B cell (primary cell): ENCODE measurements at regions not wholly inside any gene's neighbourhood (a gene's known extent, or its start where the extent isn't known, plus 50 kb on each side); places are given as distances from the start of the nearest gene placed in this dataset.

Source experiments
- ATAC-seq: fragments of 200-7000 bp; cut with Tn5 transposase; one replicate; pipeline ENCODE4 v1.10.0; 2021; ENCODE audit warnings: low read depth, mild to moderate bottlenecking, moderate number of reproducible peaks, moderate library complexity
- CTCF ChIA-PET: fragments of 350-600 bp; sonication (Branson Sonifier 250); formaldehyde crosslinking; loops from one replicate; lab custom pipeline; 2021; ENCODE audit warnings: antibody characterized with exemption, inconsistent platforms; lab: Charles Lee
- POLR2A ChIA-PET: fragments of 350-600 bp; sonication (Branson Sonifier 250); formaldehyde crosslinking; loops from one replicate; lab custom pipeline; 2021; ENCODE audit warnings: antibody characterized with exemption; lab: Charles Lee
- DNase-seq: peaks from one replicate; pipeline ENCODE4 v3.0.0; 2013
- H2AFZ ChIP-seq: 2 replicates; pipeline ENCODE4 v1.6.1; 2012; ENCODE audit warnings: mild to moderate bottlenecking, low read depth, low read length; ENCODE audit not compliant: insufficient read depth, poor library complexity, severe bottlenecking
- H3K27ac ChIP-seq, 2 donors: 1 replicate in 1 of 2; 2 replicates in 1 of 2; pipeline ENCODE4 v1.5.1; 2012 to 2013; ENCODE audit warnings: low read length in 2 of 2, mild to moderate bottlenecking in 2 of 2, moderate library complexity in 1 of 2
- H3K27me3 ChIP-seq, 4 experiments: fragments of 200-600 bp in 1 of 4; sonication (generic) in 1 of 4; replicated peaks in 1 of 4; 1 replicate in 2 of 4; 2 replicates in 2 of 4; pipeline versions ENCODE4 v1.6.1 to v1.7.0; 2013 to 2016; ENCODE audit warnings: low read length in 3 of 4, mild to moderate bottlenecking in 2 of 4, mixed read lengths in 1 of 4, moderate library complexity in 1 of 4; ENCODE audit not compliant: insufficient read depth in 4 of 4, control insufficient read depth in 3 of 4; ENCODE audit errors: control extremely low read depth in 1 of 4
- H3K36me3 ChIP-seq, 2 experiments: replicated peaks in 1 of 2; 1 replicate in 1 of 2; 2 replicates in 1 of 2; pipeline versions ENCODE4 v1.6.1 to v1.7.1; 2013; ENCODE audit warnings: low read length in 1 of 2; ENCODE audit not compliant: insufficient read depth in 2 of 2, control insufficient read depth in 1 of 2; ENCODE audit errors: control extremely low read depth in 1 of 2, extremely low read depth in 1 of 2
- H3K4me1 ChIP-seq, 2 donors: fragments of 200-600 bp in 1 of 2; sonication (generic) in 1 of 2; 1 replicate in 1 of 2; 2 replicates in 1 of 2; pipeline versions ENCODE4 v1.5.1 to v1.6.1; 2013 to 2017; ENCODE audit warnings: low read length in 2 of 2; ENCODE audit not compliant: control insufficient read depth in 2 of 2, insufficient read depth in 2 of 2
- H3K4me2 ChIP-seq: replicated peaks from 2 replicates; pipeline ENCODE3; 2012; ENCODE audit warnings: mild to moderate bottlenecking, low read depth, low read length; ENCODE audit not compliant: poor library complexity, severe bottlenecking
- H3K4me3 ChIP-seq, 5 experiments: fragments of 200-600 bp in 1 of 5; sonication (generic) in 1 of 5; 1 replicate in 3 of 5; 2 replicates in 2 of 5; pipeline versions ENCODE4 v1.5.1 to v1.7.0; 2011 to 2016; ENCODE audit warnings: low read length in 4 of 5, mild to moderate bottlenecking in 4 of 5, low read depth in 2 of 5, control low read depth in 1 of 5, moderate library complexity in 1 of 5; ENCODE audit not compliant: insufficient read depth in 1 of 5; ENCODE audit errors: control extremely low read depth in 1 of 5, extremely low read depth in 1 of 5
- H3K79me2 ChIP-seq: fragments of 200-600 bp; sonication (generic); one replicate; pipeline ENCODE4 v1.6.0; 2016; ENCODE audit warnings: low read length; ENCODE audit not compliant: control insufficient read depth, insufficient read depth
- H3K9ac ChIP-seq: fragments of 200-600 bp; sonication (generic); 2 replicates; pipeline ENCODE4 v1.6.1; 2017; ENCODE audit warnings: mild to moderate bottlenecking, low read length, moderate library complexity
- H3K9me3 ChIP-seq, 3 donors: one replicate each; pipeline versions ENCODE4 v1.6.1 to v1.7.1; 2013; ENCODE audit warnings: low read length in 2 of 3; ENCODE audit not compliant: control insufficient read depth in 2 of 3, insufficient read depth in 1 of 3; ENCODE audit errors: control extremely low read depth in 1 of 3
- H4K20me1 ChIP-seq: 2 replicates; pipeline ENCODE4 v1.6.0; 2012; ENCODE audit warnings: mild to moderate bottlenecking, low read length; ENCODE audit not compliant: insufficient read depth, control insufficient read depth, poor library complexity, severe bottlenecking
- H3K27ac Mint-ChIP-seq: one replicate; pipeline ENCODE4 v1.8.0; 2021; ENCODE audit warnings: mixed read lengths
- H3K27me3 Mint-ChIP-seq: one replicate; pipeline ENCODE4 v1.8.0; 2021; ENCODE audit warnings: mixed read lengths
- H3K4me1 Mint-ChIP-seq: one replicate; pipeline ENCODE4 v1.8.0; 2021; ENCODE audit warnings: mixed read lengths
- H3K4me3 Mint-ChIP-seq: one replicate; pipeline ENCODE4 v1.8.0; 2021; ENCODE audit warnings: mixed read lengths
- H3K9me3 Mint-ChIP-seq: one replicate; pipeline ENCODE4 v1.8.0; 2022; ENCODE audit warnings: mixed read lengths; ENCODE audit not compliant: insufficient read depth
- CTCF ChIP-seq: fragments of 200-600 bp; IDR thresholded peaks from one replicate; pipeline ENCODE4 v1.8.0; 2022; ENCODE audit warnings: antibody characterized with exemption, mild to moderate bottlenecking
- EZH2 ChIP-seq: IDR thresholded peaks from 2 replicates; pipeline ENCODE4 v1.6.1; 2012; ENCODE audit warnings: borderline replicate concordance, low read depth, mild to moderate bottlenecking, moderate library complexity, low read length; ENCODE audit not compliant: insufficient read depth, poor library complexity, severe bottlenecking
- WGBS: methylation state at CpG from one replicate; pipeline ENCODE4 v1.1.5; 2013; ENCODE audit warnings: missing lambda C conversion rate; ENCODE audit not compliant: insufficient coverage; 5-methylcytosine and 5-hydroxymethylcytosine counted together
- intact Hi-C: fragments of 100-400 bp; cut with micrococcal nuclease; formaldehyde crosslinking; loops from one replicate; pipeline ENCODE4 v1.10.0; 2022

GRCh38 chr13:99894105-99894839 lies 77.3 kb downstream of the ZIC5 start:
- peaks cover 0 to 2% (median 0%) of the 10 kb centered on the region in 3 donors for H3K9me3 ChIP-seq
- peaks cover 13 to 17% of the 10 kb centered on the region in 2 donors for H3K4me1 ChIP-seq
- H3K36me3 ChIP-seq = no peaks in the 10 kb centered on the region
- H3K27ac Mint-ChIP-seq = no peak overlapping the region
- POLR2A ChIA-PET = no interaction called here
- no peak overlapping the region for H3K27ac ChIP-seq
- peak overlapping the region in 3 of 5 experiments; percentile 14 to 62 (median 52) for H3K4me3 ChIP-seq
- DNase-seq (no peak), ATAC-seq (no peak)
- CTCF ChIA-PET = interaction anchor here (0.7 kb wide), 1 partner anchor 101 kb away, joined by 5 read pairs; no protein-coding TSS in a partner anchor
- no peak for TF ChIP-seq CTCF
- H3K9ac ChIP-seq = peak overlapping the region; percentile 61
- H3K27me3 ChIP-seq = peaks cover 0 to 53% (median 26%) of the 10 kb centered on the region in 4 experiments
- no peaks in the 10 kb centered on the region for H3K9me3 Mint-ChIP-seq
- no peaks in the 10 kb centered on the region for H4K20me1 ChIP-seq
- intact Hi-C loops = no loop called here
- no peak overlapping the region for H2AFZ ChIP-seq
- H3K4me3 Mint-ChIP-seq = peak overlapping the region; percentile 81
- H3K4me1 Mint-ChIP-seq = peaks cover 22% of the 10 kb centered on the region
- peak overlapping the region; percentile 79 for H3K4me2 ChIP-seq
- no CpG with 5 or more reads among the region's 13 CpGs for WGBS
- H3K27me3 Mint-ChIP-seq = peaks cover 57% of the 10 kb centered on the region
- no peaks in the 10 kb centered on the region for H3K79me2 ChIP-seq

- DNase-seq (no peak), ATAC-seq (no peak)
- no peak overlapping the region for H2AFZ ChIP-seq
- H3K4me3 ChIP-seq = no peak overlapping the region
- H3K27me3 ChIP-seq = peaks cover 0 to 48% (median 24%) of the 10 kb centered on the region in 4 experiments
- peaks cover 0 to 2% (median 0%) of the 10 kb centered on the region in 3 donors for H3K9me3 ChIP-seq
- Mint-ChIP-seq H3K4me3 (no peak overlapping the region), H3K27me3 (peaks cover 50% of the 10 kb centered on the region), H3K27ac (no peak overlapping the region), H3K4me1 (peaks cover 22% of the 10 kb centered on the region), H3K9me3 (no peaks in the 10 kb centered on the region)
- WGBS = 92% methylated on average over 7 of the region's 9 CpGs
- no peaks in the 10 kb centered on the region for H3K79me2 ChIP-seq
- H4K20me1 ChIP-seq = no peaks in the 10 kb centered on the region
- no peak overlapping the region for H3K9ac ChIP-seq
- ChIA-PET CTCF (no interaction called here), POLR2A (no interaction called here)
- no peak for TF ChIP-seq EZH2
- TF ChIP-seq CTCF = no peak
- H3K36me3 ChIP-seq = no peaks in the 10 kb centered on the region
- intact Hi-C loops = no loop called here
- H3K27ac ChIP-seq = no peak overlapping the region
- H3K4me2 ChIP-seq = no peak overlapping the region
- H3K4me1 ChIP-seq = peaks cover 13 to 17% of the 10 kb centered on the region in 2 donors
These were observed 78.0 kb downstream of the ZIC5 start for GRCh38 chr13:99893567-99893966.
